HL-60 (cell line): ENCODE measurements at regions not wholly inside any gene's neighbourhood (a gene's known extent, or its start where the extent isn't known, plus 50 kb on each side); places are given as distances from the start of the nearest gene placed in this dataset.

Source experiments
- CTCF ChIP-seq: IDR thresholded peaks from one replicate; pipeline ENCODE4 v1.5.1; 2011; ENCODE audit warnings: low read length, control low read depth, inconsistent platforms; ENCODE audit not compliant: insufficient read depth
- GABPA ChIP-seq: IDR thresholded peaks from 2 replicates; pipeline ENCODE4 v1.6.1; 2012; ENCODE audit warnings: low read depth
- POLR2AphosphoS5 ChIP-seq: IDR thresholded peaks from 2 replicates; pipeline ENCODE4 v1.6.1; 2012; ENCODE audit warnings: low read depth
- REST ChIP-seq: IDR thresholded peaks from 2 replicates; pipeline ENCODE4 v1.6.1; 2012; ENCODE audit warnings: low read depth; ENCODE audit not compliant: insufficient replicate concordance
- SPI1 ChIP-seq: IDR thresholded peaks from 2 replicates; pipeline ENCODE4 v1.6.1; 2012; ENCODE audit warnings: low read depth, mild to moderate bottlenecking, borderline replicate concordance

GRCh38 chr12:53857666-53858065 is 81.0 kb upstream of the HOXC13 start:
- TF ChIP-seq CTCF (no peak), POLR2AphosphoS5 (no peak), REST (no peak), GABPA (no peak), SPI1 (no peak)
